PC-9 (cell line): ENCODE measurements at regions not wholly inside any gene's neighbourhood (a gene's known extent, or its start where the extent isn't known, plus 50 kb on each side); places are given as distances from the start of the nearest gene placed in this dataset.
"Not testable (repeated sequence)": the region's sequence is repeated elsewhere in the genome, so short reads cannot be mapped to it uniquely, and the experiment has no call there.

ENCODE experiments used
- BruUV-seq: library from RNA; stranded (reverse); fragments of 400-500 nt; replicated peaks from 2 replicates; lab custom pipeline; 2021; lab: Mats Ljungman, UMichigan
- CTCF ChIA-PET: fragments of 300-600 bp; sonication (Branson Sonifier 250); formaldehyde crosslinking; loops from one replicate; lab custom pipeline; 2022; ENCODE audit warnings: antibody characterized with exemption; lab: Charles Lee
- POLR2A ChIA-PET: fragments of 300-600 bp; sonication (Branson Sonifier 250); formaldehyde crosslinking; loops from one replicate; lab custom pipeline; 2022; ENCODE audit warnings: antibody characterized with exemption; ENCODE audit not compliant: unreplicated experiment; lab: Charles Lee
- DNase-seq, 2 experiments: peaks; one replicate each; pipeline versions ENCODE4 v3.0.0 to v3.0.0-alpha.2; 2015 to 2022; ENCODE audit warnings: mixed read lengths in 1 of 2
- H2AFZ ChIP-seq: fragments of 200-600 bp; sonication (generic); 2 replicates; pipeline ENCODE4 v1.8.1; 2017; ENCODE audit warnings: antibody characterized with exemption
- H3F3A ChIP-seq: fragments of 200-600 bp; sonication (generic); 2 replicates; pipeline ENCODE4 v1.8.1; 2017; ENCODE audit warnings: antibody characterized with exemption, mild to moderate bottlenecking, low read depth; ENCODE audit not compliant: insufficient read depth
- H3K27ac ChIP-seq: fragments of 200-600 bp; sonication (generic); 2 replicates; pipeline ENCODE4 v1.6.1; 2016; ENCODE audit warnings: mixed run types
- H3K27me3 ChIP-seq: fragments of 200-600 bp; sonication (generic); 2 replicates; pipeline ENCODE4 v1.6.1; 2016; ENCODE audit warnings: low read depth, mixed run types; ENCODE audit not compliant: insufficient read depth
- H3K36me3 ChIP-seq: fragments of 200-600 bp; sonication (generic); 2 replicates; pipeline ENCODE4 v1.6.1; 2016; ENCODE audit warnings: low read depth, mixed run types
- H3K4me1 ChIP-seq: fragments of 200-600 bp; sonication (generic); replicated peaks from 2 replicates; pipeline ENCODE4 v1.6.1; 2016; ENCODE audit warnings: mixed run types; ENCODE audit not compliant: insufficient read depth
- H3K4me2 ChIP-seq: fragments of 200-600 bp; sonication (generic); 2 replicates; pipeline ENCODE4 v1.6.1; 2017; ENCODE audit warnings: mixed run types
- H3K4me3 ChIP-seq: fragments of 200-600 bp; sonication (generic); 2 replicates; pipeline ENCODE4 v1.6.1; 2016; ENCODE audit warnings: mixed run types
- H3K79me2 ChIP-seq: fragments of 200-600 bp; sonication (generic); 2 replicates; pipeline ENCODE4 v1.6.1; 2017; ENCODE audit warnings: low read depth, mixed run types
- H3K9me2 ChIP-seq: fragments of 200-600 bp; sonication (generic); 2 replicates; pipeline ENCODE4 v1.8.1; 2017; ENCODE audit warnings: mild to moderate bottlenecking; ENCODE audit not compliant: insufficient read depth
- H3K9me3 ChIP-seq: fragments of 200-600 bp; sonication (generic); 2 replicates; pipeline ENCODE4 v1.8.1; 2016; ENCODE audit warnings: low read depth; ENCODE audit not compliant: insufficient read depth
- H4K20me1 ChIP-seq: fragments of 200-600 bp; sonication (generic); 2 replicates; pipeline ENCODE4 v1.8.1; 2017; ENCODE audit not compliant: insufficient read depth
- EZH2 ChIP-seq: fragments of 200-600 bp; sonication (generic); IDR thresholded peaks from 2 replicates; pipeline ENCODE4 v1.8.0; 2017; ENCODE audit warnings: antibody characterized with exemption, low read depth
- intact Hi-C: fragments of 100-400 bp; cut with micrococcal nuclease; formaldehyde crosslinking; loops from one replicate; pipeline ENCODE4 v1.10.0; 2022; ENCODE audit not compliant: unreplicated experiment
- TF ChIP-seq, protein P1 (sequence below): fragments of 200-600 bp; sonication (generic); conservative IDR thresholded peaks from 2 replicates; pipeline ENCODE4 v1.6.1; 2017; ENCODE audit warnings: mixed run types, antibody characterized with exemption, mild to moderate bottlenecking, moderate library complexity

DNA sequence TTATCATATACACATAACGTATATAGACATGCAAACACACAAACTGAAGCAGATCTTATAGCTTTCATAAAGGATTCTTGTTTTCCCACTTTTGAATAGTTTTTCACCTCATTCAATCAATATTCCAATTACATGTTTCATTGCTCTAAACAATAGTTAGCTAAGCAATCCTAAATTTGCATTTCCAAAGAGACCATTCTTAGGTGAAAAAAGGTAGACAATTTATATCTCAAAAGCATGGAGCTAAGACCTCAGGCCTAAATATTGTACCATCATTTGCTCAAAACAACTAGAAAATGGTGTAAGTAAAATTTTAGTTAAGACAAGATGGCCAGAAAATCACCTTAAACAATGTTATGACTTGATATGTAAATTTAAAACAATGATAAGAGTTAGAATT, 1148.5 kb upstream of the DIAPH2 start:
- H3K4me3 ChIP-seq, result no peak overlapping the region
- H3K79me2 ChIP-seq, result no peaks in the 10 kb centered on the region
- TF ChIP-seq EZH2, result no peak
- TF ChIP-seq, protein P1, sequence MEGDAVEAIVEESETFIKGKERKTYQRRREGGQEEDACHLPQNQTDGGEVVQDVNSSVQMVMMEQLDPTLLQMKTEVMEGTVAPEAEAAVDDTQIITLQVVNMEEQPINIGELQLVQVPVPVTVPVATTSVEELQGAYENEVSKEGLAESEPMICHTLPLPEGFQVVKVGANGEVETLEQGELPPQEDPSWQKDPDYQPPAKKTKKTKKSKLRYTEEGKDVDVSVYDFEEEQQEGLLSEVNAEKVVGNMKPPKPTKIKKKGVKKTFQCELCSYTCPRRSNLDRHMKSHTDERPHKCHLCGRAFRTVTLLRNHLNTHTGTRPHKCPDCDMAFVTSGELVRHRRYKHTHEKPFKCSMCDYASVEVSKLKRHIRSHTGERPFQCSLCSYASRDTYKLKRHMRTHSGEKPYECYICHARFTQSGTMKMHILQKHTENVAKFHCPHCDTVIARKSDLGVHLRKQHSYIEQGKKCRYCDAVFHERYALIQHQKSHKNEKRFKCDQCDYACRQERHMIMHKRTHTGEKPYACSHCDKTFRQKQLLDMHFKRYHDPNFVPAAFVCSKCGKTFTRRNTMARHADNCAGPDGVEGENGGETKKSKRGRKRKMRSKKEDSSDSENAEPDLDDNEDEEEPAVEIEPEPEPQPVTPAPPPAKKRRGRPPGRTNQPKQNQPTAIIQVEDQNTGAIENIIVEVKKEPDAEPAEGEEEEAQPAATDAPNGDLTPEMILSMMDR, result no peak
- no peaks in the 10 kb centered on the region for H3K9me3 ChIP-seq
- no peaks in the 10 kb centered on the region for H3K9me2 ChIP-seq
- H3K4me2 ChIP-seq, result no peak overlapping the region
- H2AFZ ChIP-seq, result no peak overlapping the region
- H3K36me3 ChIP-seq, result no peaks in the 10 kb centered on the region
- H3K4me1 ChIP-seq, result no peaks in the 10 kb centered on the region
- no peaks in the 10 kb centered on the region for H4K20me1 ChIP-seq
- intact Hi-C loops, result no loop called here
- no TSS peak for BruUV-seq
- POLR2A ChIA-PET, result no interaction called here
- DNase-seq, result no peak
- CTCF ChIA-PET, result no interaction called here
- no peaks in the 10 kb centered on the region for H3K27me3 ChIP-seq
- H3F3A ChIP-seq, result no peaks in the 10 kb centered on the region
- H3K27ac ChIP-seq, result no peak overlapping the region

DNA sequence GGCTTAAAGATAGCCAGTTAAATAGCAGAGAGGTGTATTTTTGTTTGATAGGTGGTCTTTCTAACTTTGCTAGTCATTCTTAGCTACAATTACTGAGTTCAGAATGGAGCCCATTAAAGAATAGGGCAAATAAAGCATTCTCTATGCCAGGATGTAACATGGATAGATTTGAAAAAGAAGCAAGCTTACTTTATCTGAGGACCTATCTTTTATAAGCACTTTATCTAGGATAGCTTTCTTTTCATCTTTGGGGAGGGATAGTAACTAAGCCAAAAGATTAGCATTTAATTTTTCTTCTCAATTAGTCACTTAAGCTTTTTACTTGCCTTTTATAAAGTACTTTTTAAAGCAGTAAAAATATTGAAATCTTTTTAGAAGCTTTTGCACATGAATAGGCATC, 1148.0 kb upstream of the DIAPH2 start:
- CTCF ChIA-PET, result no interaction called here
- H3K4me2 ChIP-seq, result no peak overlapping the region
- no peaks in the 10 kb centered on the region for H3F3A ChIP-seq
- H3K4me3 ChIP-seq, result no peak overlapping the region
- H3K27ac ChIP-seq, result no peak overlapping the region
- no peaks in the 10 kb centered on the region for H3K27me3 ChIP-seq
- H3K36me3 ChIP-seq, result no peaks in the 10 kb centered on the region
- H4K20me1 ChIP-seq, result no peaks in the 10 kb centered on the region
- H3K9me3 ChIP-seq, result no peaks in the 10 kb centered on the region
- POLR2A ChIA-PET, result no interaction called here
- H3K4me1 ChIP-seq, result no peaks in the 10 kb centered on the region
- no TSS peak for BruUV-seq
- H3K79me2 ChIP-seq, result no peaks in the 10 kb centered on the region
- DNase-seq, result no peak
- H3K9me2 ChIP-seq, result no peaks in the 10 kb centered on the region
- intact Hi-C loops, result no loop called here
- TF ChIP-seq, protein P1, result no peak
- no peak for TF ChIP-seq EZH2
- H2AFZ ChIP-seq, result no peak overlapping the region

DNA sequence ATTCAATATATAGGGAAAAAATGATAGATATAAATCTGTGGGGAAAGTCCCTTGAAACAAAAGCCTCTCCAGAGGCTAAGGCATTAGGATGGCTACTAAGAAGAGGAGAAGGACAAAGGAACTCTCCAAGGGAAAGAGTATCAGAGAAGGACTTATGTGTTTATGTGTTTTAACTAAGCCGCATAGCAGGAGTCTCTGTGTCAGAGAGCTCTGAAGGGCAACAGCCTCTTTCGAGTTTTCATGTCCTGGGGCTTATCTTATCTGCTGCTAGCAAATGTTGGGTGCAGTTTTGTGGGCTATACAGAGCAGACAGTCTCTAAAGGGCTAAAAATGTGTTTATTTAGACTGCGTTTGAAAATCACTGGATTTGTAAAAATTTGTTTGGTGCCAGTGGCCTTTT, 1145.6 kb upstream of the DIAPH2 start:
- no TSS peak for BruUV-seq
- H4K20me1 ChIP-seq, result no peaks in the 10 kb centered on the region

DNA sequence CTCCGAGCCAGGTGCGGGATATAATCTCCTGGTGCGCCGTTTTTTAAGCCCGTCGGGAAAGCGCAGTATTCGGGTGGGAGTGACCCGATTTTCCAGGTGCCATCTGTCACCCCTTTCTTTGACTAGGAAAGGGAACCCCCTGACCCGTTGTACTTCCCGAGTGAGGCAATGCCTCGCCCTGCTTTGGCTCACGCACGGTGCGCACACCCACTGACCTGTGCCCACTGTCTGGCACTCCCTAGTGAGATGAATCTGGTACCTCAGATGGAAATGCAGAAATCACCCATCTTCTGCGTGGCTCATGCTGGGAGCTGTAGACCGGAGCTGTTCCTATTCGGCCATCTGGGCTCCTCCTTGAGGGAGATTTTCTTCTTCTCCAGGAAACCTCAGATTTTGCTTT, 1135.1 kb upstream of the DIAPH2 start:
- H4K20me1 ChIP-seq, H3K4me1 ChIP-seq, H3K27me3 ChIP-seq, H3K9me2 ChIP-seq, intact Hi-C loops, H3K79me2 ChIP-seq, H3K36me3 ChIP-seq, DNase-seq, H3F3A ChIP-seq, BruUV-seq, H2AFZ ChIP-seq, H3K4me3 ChIP-seq, H3K27ac ChIP-seq, H3K9me3 ChIP-seq, POLR2A ChIA-PET, CTCF ChIA-PET, H3K4me2 ChIP-seq: not testable (repeated sequence)

More for the DNA sequence above, 1145.6 kb upstream of the DIAPH2 start:
- no peak overlapping the region for H3K4me3 ChIP-seq
- no peaks in the 10 kb centered on the region for H3K9me3 ChIP-seq
- ChIA-PET CTCF (no interaction called here), POLR2A (no interaction called here)
- intact Hi-C loops, result no loop called here
- H3K27me3 ChIP-seq, result no peaks in the 10 kb centered on the region
- H3F3A ChIP-seq, result no peaks in the 10 kb centered on the region
- H3K36me3 ChIP-seq, result no peaks in the 10 kb centered on the region
- no peaks in the 10 kb centered on the region for H3K4me1 ChIP-seq
- no peak for DNase-seq
- no peak for TF ChIP-seq EZH2
- TF ChIP-seq, protein P1, result no peak
- no peak overlapping the region for H3K27ac ChIP-seq
- H3K79me2 ChIP-seq, result no peaks in the 10 kb centered on the region
- no peak overlapping the region for H3K4me2 ChIP-seq
- H3K9me2 ChIP-seq, result no peaks in the 10 kb centered on the region
- H2AFZ ChIP-seq, result no peak overlapping the region
